Tibial nerve (tissue), 4 donors: ENCODE measurements at regions not wholly inside any gene's neighbourhood (a gene's known extent, or its start where the extent isn't known, plus 50 kb on each side); places are given as distances from the start of the nearest gene placed in this dataset.
"Not testable (repeated sequence)": the region's sequence is repeated elsewhere in the genome, so short reads cannot be mapped to it uniquely, and the experiment has no call there.

ENCODE experiments used
- EP300 ChIP-seq, 2 donors: sonication (generic); formaldehyde crosslinking; IDR thresholded peaks; one replicate each; pipeline ENCODE4 v1.6.1; 2017; ENCODE audit warnings: antibody characterized with exemption in 2 of 2, mild to moderate bottlenecking in 1 of 2
- POLR2A ChIP-seq, 2 donors: fragments of 450-650 bp; IDR thresholded peaks; one replicate each; pipeline ENCODE4 v1.6.1; 2017; ENCODE audit warnings: antibody characterized with exemption in 2 of 2, mild to moderate bottlenecking in 2 of 2, moderate library complexity in 2 of 2
- TF ChIP-seq, protein P1 (sequence below), 5 experiments: fragments of 200-600 bp in 3 of 5; fragments of 450-650 bp in 2 of 5; sonication (generic) in 3 of 5; IDR thresholded peaks; one replicate each; pipeline ENCODE4 v1.5.1; 2016 to 2019; ENCODE audit warnings: antibody characterized with exemption in 5 of 5, mild to moderate bottlenecking in 3 of 5, moderate library complexity in 2 of 5

DNA sequence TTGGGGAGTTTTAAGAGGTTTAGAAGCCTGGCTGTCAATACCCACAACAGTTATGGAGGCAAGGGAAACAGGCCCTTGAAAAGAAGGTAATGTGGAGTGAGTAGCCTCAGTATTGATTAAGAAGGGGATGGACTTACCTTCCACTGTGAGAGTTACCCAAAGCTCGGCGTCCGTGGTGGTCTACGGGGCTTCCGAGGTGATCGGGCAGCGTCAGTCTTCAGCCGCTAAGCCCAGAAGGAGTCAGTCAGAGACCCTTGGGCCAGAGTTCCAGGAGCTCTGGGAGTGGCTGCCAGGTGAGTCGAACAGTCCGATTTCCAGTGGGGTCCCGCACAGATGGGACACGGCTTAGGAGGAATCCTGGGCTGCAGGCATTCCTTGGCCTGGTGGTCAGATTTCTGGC lies 379.0 kb downstream of the BCKDHB start:
- TF ChIP-seq, protein P1, sequence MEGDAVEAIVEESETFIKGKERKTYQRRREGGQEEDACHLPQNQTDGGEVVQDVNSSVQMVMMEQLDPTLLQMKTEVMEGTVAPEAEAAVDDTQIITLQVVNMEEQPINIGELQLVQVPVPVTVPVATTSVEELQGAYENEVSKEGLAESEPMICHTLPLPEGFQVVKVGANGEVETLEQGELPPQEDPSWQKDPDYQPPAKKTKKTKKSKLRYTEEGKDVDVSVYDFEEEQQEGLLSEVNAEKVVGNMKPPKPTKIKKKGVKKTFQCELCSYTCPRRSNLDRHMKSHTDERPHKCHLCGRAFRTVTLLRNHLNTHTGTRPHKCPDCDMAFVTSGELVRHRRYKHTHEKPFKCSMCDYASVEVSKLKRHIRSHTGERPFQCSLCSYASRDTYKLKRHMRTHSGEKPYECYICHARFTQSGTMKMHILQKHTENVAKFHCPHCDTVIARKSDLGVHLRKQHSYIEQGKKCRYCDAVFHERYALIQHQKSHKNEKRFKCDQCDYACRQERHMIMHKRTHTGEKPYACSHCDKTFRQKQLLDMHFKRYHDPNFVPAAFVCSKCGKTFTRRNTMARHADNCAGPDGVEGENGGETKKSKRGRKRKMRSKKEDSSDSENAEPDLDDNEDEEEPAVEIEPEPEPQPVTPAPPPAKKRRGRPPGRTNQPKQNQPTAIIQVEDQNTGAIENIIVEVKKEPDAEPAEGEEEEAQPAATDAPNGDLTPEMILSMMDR (IDR thresholded peaks at IDR 0.05), result not testable (repeated sequence)
- not testable (repeated sequence) for TF ChIP-seq POLR2A, EP300 (IDR thresholded peaks at IDR 0.05)
